Esophagus muscularis mucosa (tissue), 4 donors: ENCODE measurements at regions not wholly inside any gene's neighbourhood (a gene's known extent, or its start where the extent isn't known, plus 50 kb on each side); places are given as distances from the start of the nearest gene placed in this dataset.
A peak's percentile ranks its signal among the peaks of the same experiment; 100 is the strongest.

ENCODE experiments used
- DNase-seq: peaks from one replicate; pipeline ENCODE4 v3.0.0-alpha.2; 2017; ENCODE audit errors: extremely low spot score
- H3K27ac ChIP-seq, 4 donors: fragments of 200-600 bp; sonication (generic); replicated peaks in 1 of 4; 1 replicate in 3 of 4; 2 replicates in 1 of 4; pipeline ENCODE4 v1.5.1; 2016 to 2019; ENCODE audit warnings: mild to moderate bottlenecking in 1 of 4
- H3K27me3 ChIP-seq, 4 donors: fragments of 200-600 bp; sonication (generic); one replicate each; pipeline versions ENCODE4 v1.5.1 to v1.6.0; 2016 to 2019
- H3K36me3 ChIP-seq, 4 donors: fragments of 200-600 bp; sonication (generic); one replicate each; pipeline ENCODE4 v1.5.1; 2016 to 2019
- H3K4me1 ChIP-seq, 4 donors: fragments of 200-600 bp; sonication (generic); one replicate each; pipeline ENCODE4 v1.5.1; 2016 to 2019
- H3K4me3 ChIP-seq, 4 donors: fragments of 200-600 bp; sonication (generic); 1 replicate in 2 of 4; 2 replicates in 2 of 4; pipeline ENCODE4 v1.5.1; 2016 to 2019; ENCODE audit warnings: mild to moderate bottlenecking in 4 of 4, moderate library complexity in 1 of 4
- H3K9me3 ChIP-seq, 4 donors: fragments of 200-600 bp; sonication (generic); 1 replicate in 3 of 4; 2 replicates in 1 of 4; pipeline ENCODE4 v1.5.1; 2016 to 2019
- EP300 ChIP-seq: sonication (generic); formaldehyde crosslinking; IDR thresholded peaks from one replicate; pipeline ENCODE4 v1.6.1; 2017; ENCODE audit warnings: antibody characterized with exemption
- POLR2A ChIP-seq: fragments of 450-650 bp; IDR thresholded peaks from one replicate; pipeline ENCODE4 v1.6.1; 2017; ENCODE audit warnings: antibody characterized with exemption, moderate library complexity, mild to moderate bottlenecking, low read depth
- POLR2AphosphoS5 ChIP-seq, 2 donors: sonication (generic); formaldehyde crosslinking; IDR thresholded peaks; one replicate each; pipeline ENCODE4 v1.6.1; 2017; ENCODE audit warnings: antibody characterized with exemption in 2 of 2
- WGBS: methylation state at CpG from one replicate; pipeline ENCODE4 v1.1.5; 2018; 5-methylcytosine and 5-hydroxymethylcytosine counted together
- intact Hi-C: fragments of 100-400 bp; cut with DNase I; formaldehyde crosslinking; loops from one replicate; pipeline ENCODE4 v1.15.1; 2023
- TF ChIP-seq, protein P1 (sequence below), 3 experiments: fragments of 200-600 bp in 2 of 3; fragments of 450-650 bp in 1 of 3; sonication (generic) in 2 of 3; IDR thresholded peaks; one replicate each; pipeline ENCODE4 v1.5.1; 2017 to 2019; ENCODE audit warnings: antibody characterized with exemption in 3 of 3, mild to moderate bottlenecking in 2 of 3, moderate library complexity in 1 of 3

DNA sequence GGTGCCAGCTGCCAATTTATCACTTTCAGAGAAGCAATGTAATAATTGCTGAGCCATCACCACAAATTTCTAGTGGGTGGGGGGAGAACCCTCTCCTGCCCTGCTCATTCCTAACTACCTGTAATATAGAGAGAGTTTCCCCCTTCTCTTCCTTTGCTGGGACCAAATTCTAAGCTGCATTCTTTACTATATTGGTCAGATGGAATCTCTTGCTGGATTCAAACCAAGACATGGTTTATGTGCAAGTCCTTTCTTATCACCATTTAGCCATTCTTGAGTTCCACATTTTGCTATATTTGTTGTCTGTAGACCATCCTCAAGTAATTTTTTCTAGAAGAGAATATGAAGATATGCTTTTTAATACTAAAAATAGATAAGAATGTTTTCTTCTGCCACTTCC, 452.1 kb downstream of the MN1 start:
- Histone ChIP-seq H3K27ac (no peak overlapping the region), H3K4me3 (no peak overlapping the region), H3K4me1 (no peaks in the 10 kb centered on the region), H3K36me3 (no peaks in the 10 kb centered on the region), H3K9me3 (peaks cover 0 to 7% (median 2%) of the 10 kb centered on the region in 4 donors), H3K27me3 (no peaks in the 10 kb centered on the region)
- no peak for DNase-seq
- TF ChIP-seq POLR2A (no peak), POLR2AphosphoS5 (IDR thresholded peaks at IDR 0.05) (no peak), EP300 (no peak)
- TF ChIP-seq, protein P1, sequence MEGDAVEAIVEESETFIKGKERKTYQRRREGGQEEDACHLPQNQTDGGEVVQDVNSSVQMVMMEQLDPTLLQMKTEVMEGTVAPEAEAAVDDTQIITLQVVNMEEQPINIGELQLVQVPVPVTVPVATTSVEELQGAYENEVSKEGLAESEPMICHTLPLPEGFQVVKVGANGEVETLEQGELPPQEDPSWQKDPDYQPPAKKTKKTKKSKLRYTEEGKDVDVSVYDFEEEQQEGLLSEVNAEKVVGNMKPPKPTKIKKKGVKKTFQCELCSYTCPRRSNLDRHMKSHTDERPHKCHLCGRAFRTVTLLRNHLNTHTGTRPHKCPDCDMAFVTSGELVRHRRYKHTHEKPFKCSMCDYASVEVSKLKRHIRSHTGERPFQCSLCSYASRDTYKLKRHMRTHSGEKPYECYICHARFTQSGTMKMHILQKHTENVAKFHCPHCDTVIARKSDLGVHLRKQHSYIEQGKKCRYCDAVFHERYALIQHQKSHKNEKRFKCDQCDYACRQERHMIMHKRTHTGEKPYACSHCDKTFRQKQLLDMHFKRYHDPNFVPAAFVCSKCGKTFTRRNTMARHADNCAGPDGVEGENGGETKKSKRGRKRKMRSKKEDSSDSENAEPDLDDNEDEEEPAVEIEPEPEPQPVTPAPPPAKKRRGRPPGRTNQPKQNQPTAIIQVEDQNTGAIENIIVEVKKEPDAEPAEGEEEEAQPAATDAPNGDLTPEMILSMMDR (IDR thresholded peaks at IDR 0.05): no peak
- intact Hi-C loops: no loop called here

DNA sequence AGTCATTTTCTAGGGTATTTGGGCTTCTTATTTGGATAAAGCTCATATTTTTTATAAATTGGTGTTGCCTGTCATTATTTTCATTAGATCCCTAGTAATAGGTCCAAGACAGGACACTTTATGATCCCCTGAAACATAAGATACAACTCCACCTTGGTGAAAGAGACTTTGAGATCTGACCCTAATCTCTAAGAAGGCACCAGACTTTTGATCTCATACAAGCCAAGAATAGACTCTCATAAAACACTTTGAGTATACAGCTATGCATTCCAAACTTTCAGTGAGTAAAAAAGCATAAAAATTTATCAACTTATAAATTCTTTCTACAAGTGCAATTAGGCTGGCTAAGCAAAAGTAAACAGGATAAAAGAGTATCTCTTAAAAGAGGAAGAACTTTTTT, 451.2 kb downstream of the MN1 start:
- no peak for TF ChIP-seq POLR2AphosphoS5 (IDR thresholded peaks at IDR 0.05)
- TF ChIP-seq EP300: no peak
- TF ChIP-seq POLR2A: no peak
- TF ChIP-seq, protein P1 (IDR thresholded peaks at IDR 0.05): no peak
- Histone ChIP-seq H3K27me3 (no peaks in the 10 kb centered on the region), H3K9me3 (peaks cover 0 to 7% (median 2%) of the 10 kb centered on the region in 4 donors), H3K36me3 (no peaks in the 10 kb centered on the region), H3K4me1 (no peaks in the 10 kb centered on the region), H3K27ac (no peak overlapping the region), H3K4me3 (no peak overlapping the region)
- DNase-seq: no peak
- intact Hi-C loops: no loop called here

DNA sequence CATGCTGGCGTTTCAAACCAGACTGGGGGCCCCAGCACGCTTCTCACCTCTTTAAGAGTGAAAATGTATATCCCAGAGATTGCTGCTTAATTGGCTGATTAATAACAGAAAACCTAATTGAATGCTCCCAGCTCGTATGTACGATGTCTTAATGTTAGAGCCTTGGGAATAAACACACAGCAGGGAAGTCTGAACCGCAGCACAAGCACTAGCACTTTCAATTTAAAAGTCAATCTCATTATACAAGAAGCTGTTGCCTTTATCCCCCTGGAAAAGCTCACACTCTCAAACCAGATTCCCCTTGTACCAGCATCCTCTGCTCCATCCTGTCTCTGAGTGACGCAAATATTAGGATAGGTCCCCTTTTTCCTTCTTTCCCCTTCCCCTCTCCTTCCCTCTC, 449.1 kb downstream of the MN1 start:
- Histone ChIP-seq H3K4me1 (no peaks in the 10 kb centered on the region), H3K27me3 (no peaks in the 10 kb centered on the region), H3K4me3 (no peak overlapping the region), H3K9me3 (peaks cover 0 to 16% (median 13%) of the 10 kb centered on the region in 4 donors), H3K36me3 (no peaks in the 10 kb centered on the region), H3K27ac (no peak overlapping the region)
- intact Hi-C loops: no loop called here
- 56% methylated on average over 6 of the region's 6 CpGs for WGBS
- no peak for DNase-seq
- TF ChIP-seq EP300 (no peak), POLR2A (no peak), POLR2AphosphoS5 (IDR thresholded peaks at IDR 0.05) (no peak)
- TF ChIP-seq, protein P1 (IDR thresholded peaks at IDR 0.05): no peak

DNA sequence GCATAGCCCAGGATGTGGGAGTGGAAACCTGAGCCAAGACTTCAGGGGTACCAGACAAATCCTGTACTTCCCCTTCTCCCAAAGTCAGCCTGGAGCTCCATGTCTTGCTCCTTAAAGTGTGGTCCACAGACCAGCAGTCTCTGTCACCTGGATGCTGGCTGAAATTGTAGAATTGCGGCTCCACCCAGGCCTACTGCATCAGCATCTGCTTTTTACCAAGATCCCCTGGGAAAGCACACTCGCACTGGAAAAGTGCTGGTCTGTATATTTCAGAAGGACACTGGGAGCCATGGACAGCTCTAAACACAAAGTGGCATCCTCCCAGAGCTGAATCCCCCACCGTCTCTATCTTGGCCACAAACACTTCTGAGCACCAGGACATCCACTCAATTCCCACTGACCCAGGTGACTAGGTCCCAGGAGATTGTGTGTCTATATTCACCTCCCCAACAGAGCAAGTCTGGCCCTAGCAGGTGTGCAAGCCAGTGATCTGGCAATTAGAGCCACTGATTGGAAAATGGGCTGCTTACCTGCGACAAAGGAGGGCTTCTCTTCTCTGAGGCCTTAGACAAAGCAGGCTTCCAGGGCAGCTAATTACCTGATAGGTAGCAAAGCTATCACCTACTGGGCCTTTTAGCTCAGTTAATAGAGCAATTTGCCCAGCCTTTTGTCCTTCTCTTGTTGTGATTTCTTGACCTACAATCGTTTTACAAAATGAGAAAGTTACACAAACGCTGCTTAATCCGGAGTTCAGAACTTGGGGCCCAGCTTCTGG, 443.3 kb downstream of the MN1 start:
- Histone ChIP-seq H3K4me1 (no peaks in the 10 kb centered on the region), H3K4me3 (no peak overlapping the region), H3K27me3 (no peaks in the 10 kb centered on the region), H3K9me3 (peaks cover 0 to 13% (median 10%) of the 10 kb centered on the region in 4 donors), H3K27ac (no peak overlapping the region), H3K36me3 (no peaks in the 10 kb centered on the region)
- DNase-seq: peak; percentile 86
- 82% methylated on average over 7 of the region's 7 CpGs for WGBS
- intact Hi-C loops: no loop called here
- TF ChIP-seq, protein P1 (IDR thresholded peaks at IDR 0.05): no peak
- TF ChIP-seq POLR2A (no peak), EP300 (no peak)

DNA sequence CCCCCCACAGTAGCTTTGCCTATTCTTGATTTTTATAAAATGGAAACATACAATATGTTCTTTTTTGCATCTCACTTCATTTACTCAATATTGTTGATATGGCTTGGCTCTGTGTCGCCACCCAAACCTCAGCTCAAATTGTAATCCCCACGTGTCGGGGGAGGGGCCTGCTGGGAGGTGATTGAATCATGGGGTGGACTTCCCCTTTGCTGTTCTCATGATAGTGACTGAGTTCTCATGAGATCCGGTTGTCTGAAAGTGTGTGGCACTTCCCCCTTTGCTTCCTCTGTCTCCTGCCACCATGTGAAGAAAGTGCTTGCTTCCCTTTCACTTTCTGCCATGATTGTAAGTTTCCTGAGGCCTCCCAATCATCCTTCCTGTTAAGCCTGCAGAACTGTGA, 431.3 kb downstream of the MN1 start:
- no peaks in the 10 kb centered on the region for H3K9me3 ChIP-seq
- TF ChIP-seq POLR2A: no peak
- TF ChIP-seq EP300: no peak
- TF ChIP-seq, protein P1 (IDR thresholded peaks at IDR 0.05): no peak
- no peak for TF ChIP-seq POLR2AphosphoS5 (IDR thresholded peaks at IDR 0.05)
- no peaks in the 10 kb centered on the region for H3K4me1 ChIP-seq
- WGBS: 65% methylated on average over 4 of the region's 4 CpGs
- intact Hi-C loops: no loop called here
- peak; percentile 80 for DNase-seq
- H3K36me3 ChIP-seq: no peaks in the 10 kb centered on the region
- H3K27ac ChIP-seq: no peak overlapping the region
- peaks cover 0 to 5% (median 0%) of the 10 kb centered on the region in 4 donors for H3K27me3 ChIP-seq
- no peak overlapping the region for H3K4me3 ChIP-seq
